ENCODE measurements at regions not wholly inside any gene's neighbourhood (a gene's known extent, or its start where the extent isn't known, plus 50 kb on each side); places are given as distances from the start of the nearest gene placed in this dataset.

DNA sequence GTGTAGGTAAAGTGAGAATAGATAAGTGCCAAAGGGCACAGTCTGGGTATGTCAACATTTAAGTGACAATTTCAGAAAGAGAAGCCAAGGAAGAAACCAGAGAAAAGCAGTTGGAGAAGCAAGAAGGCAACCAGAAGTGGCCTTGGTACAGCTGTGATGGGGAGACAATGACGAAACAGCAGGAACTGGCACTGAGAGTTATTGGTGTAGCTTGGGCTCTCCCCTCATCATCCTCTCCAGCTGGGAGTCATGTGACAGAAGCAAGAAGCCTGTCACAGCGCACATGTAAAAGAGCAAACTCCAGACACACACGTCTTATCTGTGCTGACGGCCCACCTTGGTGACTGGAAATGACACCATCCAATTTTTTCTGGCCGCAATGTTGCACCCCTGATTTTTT is 203.3 kb upstream of the NUDT4 start:
- H3K4me1 ChIP-seq (ENCODE audit: control insufficient read depth in 1 of 2, insufficient read depth in 2 of 2, low read length in 2 of 2), result no peaks in the 10 kb centered on the region

More for the DNA sequence above, 203.3 kb upstream of the NUDT4 start:
- ATAC-seq (no peak), DNase-seq (ENCODE audit: low read depth, low spot score) (no peak)
- no peaks in the 10 kb centered on the region for H3K79me2 ChIP-seq (ENCODE audit: insufficient read depth, low read length)
- peaks cover 5% of the 10 kb centered on the region; the same call in 1 of the 2 replicates for H3K9me2 ChIP-seq (ENCODE audit: insufficient read depth)
- POLR2A ChIA-PET, result no interaction called here
- no peak overlapping the region for H3K4me3 ChIP-seq (replicated peaks in 1 of 2; ENCODE audit: low read depth in 1 of 2, low read length in 2 of 2)
- no peaks in the 10 kb centered on the region for H3K9me3 ChIP-seq (ENCODE audit: control insufficient read depth in 1 of 2, insufficient read depth in 1 of 2, low read depth in 1 of 2, low read length in 2 of 2)
- no peak overlapping the region for H3K4me2 ChIP-seq (ENCODE audit: low read length)
- no peaks in the 10 kb centered on the region for H4K20me1 ChIP-seq (ENCODE audit: insufficient read depth)
- H3K27me3 ChIP-seq (ENCODE audit: insufficient read depth, low read length), result no peaks in the 10 kb centered on the region
- TF ChIP-seq, protein P1, sequence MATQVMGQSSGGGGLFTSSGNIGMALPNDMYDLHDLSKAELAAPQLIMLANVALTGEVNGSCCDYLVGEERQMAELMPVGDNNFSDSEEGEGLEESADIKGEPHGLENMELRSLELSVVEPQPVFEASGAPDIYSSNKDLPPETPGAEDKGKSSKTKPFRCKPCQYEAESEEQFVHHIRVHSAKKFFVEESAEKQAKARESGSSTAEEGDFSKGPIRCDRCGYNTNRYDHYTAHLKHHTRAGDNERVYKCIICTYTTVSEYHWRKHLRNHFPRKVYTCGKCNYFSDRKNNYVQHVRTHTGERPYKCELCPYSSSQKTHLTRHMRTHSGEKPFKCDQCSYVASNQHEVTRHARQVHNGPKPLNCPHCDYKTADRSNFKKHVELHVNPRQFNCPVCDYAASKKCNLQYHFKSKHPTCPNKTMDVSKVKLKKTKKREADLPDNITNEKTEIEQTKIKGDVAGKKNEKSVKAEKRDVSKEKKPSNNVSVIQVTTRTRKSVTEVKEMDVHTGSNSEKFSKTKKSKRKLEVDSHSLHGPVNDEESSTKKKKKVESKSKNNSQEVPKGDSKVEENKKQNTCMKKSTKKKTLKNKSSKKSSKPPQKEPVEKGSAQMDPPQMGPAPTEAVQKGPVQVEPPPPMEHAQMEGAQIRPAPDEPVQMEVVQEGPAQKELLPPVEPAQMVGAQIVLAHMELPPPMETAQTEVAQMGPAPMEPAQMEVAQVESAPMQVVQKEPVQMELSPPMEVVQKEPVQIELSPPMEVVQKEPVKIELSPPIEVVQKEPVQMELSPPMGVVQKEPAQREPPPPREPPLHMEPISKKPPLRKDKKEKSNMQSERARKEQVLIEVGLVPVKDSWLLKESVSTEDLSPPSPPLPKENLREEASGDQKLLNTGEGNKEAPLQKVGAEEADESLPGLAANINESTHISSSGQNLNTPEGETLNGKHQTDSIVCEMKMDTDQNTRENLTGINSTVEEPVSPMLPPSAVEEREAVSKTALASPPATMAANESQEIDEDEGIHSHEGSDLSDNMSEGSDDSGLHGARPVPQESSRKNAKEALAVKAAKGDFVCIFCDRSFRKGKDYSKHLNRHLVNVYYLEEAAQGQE (IDR thresholded peaks at IDR 0.05; ENCODE audit: low read depth), result no peak
- TF ChIP-seq, protein P2, sequence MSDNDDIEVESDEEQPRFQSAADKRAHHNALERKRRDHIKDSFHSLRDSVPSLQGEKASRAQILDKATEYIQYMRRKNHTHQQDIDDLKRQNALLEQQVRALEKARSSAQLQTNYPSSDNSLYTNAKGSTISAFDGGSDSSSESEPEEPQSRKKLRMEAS (IDR thresholded peaks at IDR 0.05), result no peak
- TF ChIP-seq ZFX (IDR thresholded peaks at IDR 0.05) (no peak), EGR1 (IDR thresholded peaks at IDR 0.05; ENCODE audit: low read depth) (no peak), FOSL1 (IDR thresholded peaks at IDR 0.05; ENCODE audit: low read depth) (no peak), CEBPB (IDR thresholded peaks at IDR 0.05; ENCODE audit: low read depth) (no peak), EZH2phosphoT487 (IDR thresholded peaks at IDR 0.05; ENCODE audit: borderline replicate concordance) (no peak)
- TF ChIP-seq, protein P3, sequence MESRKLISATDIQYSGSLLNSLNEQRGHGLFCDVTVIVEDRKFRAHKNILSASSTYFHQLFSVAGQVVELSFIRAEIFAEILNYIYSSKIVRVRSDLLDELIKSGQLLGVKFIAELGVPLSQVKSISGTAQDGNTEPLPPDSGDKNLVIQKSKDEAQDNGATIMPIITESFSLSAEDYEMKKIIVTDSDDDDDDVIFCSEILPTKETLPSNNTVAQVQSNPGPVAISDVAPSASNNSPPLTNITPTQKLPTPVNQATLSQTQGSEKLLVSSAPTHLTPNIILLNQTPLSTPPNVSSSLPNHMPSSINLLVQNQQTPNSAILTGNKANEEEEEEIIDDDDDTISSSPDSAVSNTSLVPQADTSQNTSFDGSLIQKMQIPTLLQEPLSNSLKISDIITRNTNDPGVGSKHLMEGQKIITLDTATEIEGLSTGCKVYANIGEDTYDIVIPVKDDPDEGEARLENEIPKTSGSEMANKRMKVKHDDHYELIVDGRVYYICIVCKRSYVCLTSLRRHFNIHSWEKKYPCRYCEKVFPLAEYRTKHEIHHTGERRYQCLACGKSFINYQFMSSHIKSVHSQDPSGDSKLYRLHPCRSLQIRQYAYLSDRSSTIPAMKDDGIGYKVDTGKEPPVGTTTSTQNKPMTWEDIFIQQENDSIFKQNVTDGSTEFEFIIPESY (IDR thresholded peaks at IDR 0.05; ENCODE audit: extremely low read depth, insufficient replicate concordance, low read length), result no peak
- TF ChIP-seq, protein P4, sequence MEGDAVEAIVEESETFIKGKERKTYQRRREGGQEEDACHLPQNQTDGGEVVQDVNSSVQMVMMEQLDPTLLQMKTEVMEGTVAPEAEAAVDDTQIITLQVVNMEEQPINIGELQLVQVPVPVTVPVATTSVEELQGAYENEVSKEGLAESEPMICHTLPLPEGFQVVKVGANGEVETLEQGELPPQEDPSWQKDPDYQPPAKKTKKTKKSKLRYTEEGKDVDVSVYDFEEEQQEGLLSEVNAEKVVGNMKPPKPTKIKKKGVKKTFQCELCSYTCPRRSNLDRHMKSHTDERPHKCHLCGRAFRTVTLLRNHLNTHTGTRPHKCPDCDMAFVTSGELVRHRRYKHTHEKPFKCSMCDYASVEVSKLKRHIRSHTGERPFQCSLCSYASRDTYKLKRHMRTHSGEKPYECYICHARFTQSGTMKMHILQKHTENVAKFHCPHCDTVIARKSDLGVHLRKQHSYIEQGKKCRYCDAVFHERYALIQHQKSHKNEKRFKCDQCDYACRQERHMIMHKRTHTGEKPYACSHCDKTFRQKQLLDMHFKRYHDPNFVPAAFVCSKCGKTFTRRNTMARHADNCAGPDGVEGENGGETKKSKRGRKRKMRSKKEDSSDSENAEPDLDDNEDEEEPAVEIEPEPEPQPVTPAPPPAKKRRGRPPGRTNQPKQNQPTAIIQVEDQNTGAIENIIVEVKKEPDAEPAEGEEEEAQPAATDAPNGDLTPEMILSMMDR (IDR thresholded peaks at IDR 0.05 in 2 of 3, conservative IDR thresholded peaks at IDR 0.05 in 1 of 3; ENCODE audit: borderline replicate concordance in 1 of 3, insufficient read depth in 1 of 3, low read depth in 2 of 3, low read length in 2 of 3), result no peak
- H3K36me3 ChIP-seq (ENCODE audit: control insufficient read depth in 1 of 2, insufficient read depth in 2 of 2, low read length in 2 of 2), result no peaks in the 10 kb centered on the region
- RAD21 ChIA-PET (ENCODE audit: low non-redundant PET in 1 of 2, low total read pairs in 2 of 2, uncharacterized antibody in 2 of 2, unreplicated experiment in 2 of 2), result no interaction called here
- H2AFZ ChIP-seq (ENCODE audit: low read depth, low read length, poor library complexity, severe bottlenecking), result no peak overlapping the region
- no peak overlapping the region for H3K9ac ChIP-seq (ENCODE audit: low read length)
- H3K27ac ChIP-seq (ENCODE audit: low read depth, low read length), result no peak overlapping the region
- BruUV-seq (replicated peaks), result no TSS peak
- intact Hi-C loops (cut with micrococcal nuclease), result no loop called here
- CTCF ChIA-PET, result no interaction called here
